Activated CD4-positive, alpha-beta memory T cell treated with anti-CD3 and anti-CD28 coated beads, Interleukin-2, amount 10 ng/mL, durations not matched to agents 7 days and 5 days (primary cell): ENCODE measurements at regions not wholly inside any gene's neighbourhood (a gene's known extent, or its start where the extent isn't known, plus 50 kb on each side); places are given as distances from the start of the nearest gene placed in this dataset.

Source experiments
- CTCF ChIA-PET: fragments of 350-600 bp; sonication (Branson Sonifier 250); formaldehyde crosslinking; loops from one replicate; lab custom pipeline; 2021; ENCODE audit warnings: antibody characterized with exemption, inconsistent platforms; lab: Charles Lee
- POLR2A ChIA-PET: fragments of 350-600 bp; sonication (Branson Sonifier 250); formaldehyde crosslinking; loops from one replicate; lab custom pipeline; 2021; ENCODE audit warnings: antibody characterized with exemption; lab: Charles Lee
- DNase-seq: peaks from one replicate; pipeline ENCODE4 v3.0.0-alpha.2; 2020
- H3K27ac Mint-ChIP-seq: one replicate; pipeline ENCODE4 v1.8.0; 2021; ENCODE audit warnings: mild to moderate bottlenecking, mixed read lengths
- H3K27me3 Mint-ChIP-seq: one replicate; pipeline ENCODE4 v1.8.0; 2021; ENCODE audit warnings: mixed read lengths
- H3K36me3 Mint-ChIP-seq: one replicate; pipeline ENCODE4 v1.8.0; 2021; ENCODE audit warnings: low read depth, mixed read lengths
- H3K4me1 Mint-ChIP-seq: one replicate; pipeline ENCODE4 v1.8.0; 2021; ENCODE audit warnings: mixed read lengths
- H3K4me3 Mint-ChIP-seq: one replicate; pipeline ENCODE4 v1.8.0; 2021; ENCODE audit warnings: mild to moderate bottlenecking, mixed read lengths
- H3K9me3 Mint-ChIP-seq: one replicate; pipeline ENCODE4 v1.8.0; 2021; ENCODE audit warnings: mixed read lengths

GRCh38 chrX:13266641-13267345, 53.1 kb downstream of the ATXN3L start:
- H3K27ac Mint-ChIP-seq: no peak overlapping the region
- POLR2A ChIA-PET: no interaction called here
- H3K9me3 Mint-ChIP-seq: no peaks in the 10 kb centered on the region
- H3K36me3 Mint-ChIP-seq: no peaks in the 10 kb centered on the region
- no peak for DNase-seq
- H3K4me1 Mint-ChIP-seq: peaks cover 6% of the 10 kb centered on the region
- CTCF ChIA-PET: interaction anchor here (0.6 kb wide), 1 partner anchor 195 kb away, joined by 3 read pairs; no protein-coding TSS in a partner anchor
- no peaks in the 10 kb centered on the region for H3K27me3 Mint-ChIP-seq
- no peak overlapping the region for H3K4me3 Mint-ChIP-seq

- ChIA-PET POLR2A (no interaction called here), CTCF (no interaction called here)
- Mint-ChIP-seq H3K9me3 (no peaks in the 10 kb centered on the region), H3K27me3 (no peaks in the 10 kb centered on the region), H3K4me1 (peaks cover 6% of the 10 kb centered on the region), H3K4me3 (no peak overlapping the region), H3K36me3 (no peaks in the 10 kb centered on the region), H3K27ac (no peak overlapping the region)
- no peak for DNase-seq
Observed at GRCh38 chrX:13265549-13266132, 54.2 kb downstream of the ATXN3L start.

- H3K9me3 Mint-ChIP-seq: no peaks in the 10 kb centered on the region
Observed at GRCh38 chrX:13265111-13265510, 54.7 kb downstream of the ATXN3L start.

GRCh38 chrX:13263560-13264251, 56.1 kb downstream of the ATXN3L start:
- peaks cover 6% of the 10 kb centered on the region for H3K4me1 Mint-ChIP-seq
- CTCF ChIA-PET: no interaction called here
- no peak for DNase-seq
- no peak overlapping the region for H3K4me3 Mint-ChIP-seq
- no peaks in the 10 kb centered on the region for H3K27me3 Mint-ChIP-seq
- H3K36me3 Mint-ChIP-seq: no peaks in the 10 kb centered on the region
- no peak overlapping the region for H3K27ac Mint-ChIP-seq
- POLR2A ChIA-PET: no interaction called here
- no peaks in the 10 kb centered on the region for H3K9me3 Mint-ChIP-seq

More at GRCh38 chrX:13265111-13265510, 54.7 kb downstream of the ATXN3L start:
- Mint-ChIP-seq H3K36me3 (no peaks in the 10 kb centered on the region), H3K27ac (no peak overlapping the region), H3K4me3 (no peak overlapping the region), H3K4me1 (peaks cover 6% of the 10 kb centered on the region), H3K27me3 (no peaks in the 10 kb centered on the region)
- ChIA-PET CTCF (no interaction called here), POLR2A (no interaction called here)
- no peak for DNase-seq

GRCh38 chrX:13261348-13261747, 58.5 kb downstream of the ATXN3L start:
- ChIA-PET POLR2A (no interaction called here), CTCF (no interaction called here)
- no peaks in the 10 kb centered on the region for H3K9me3 Mint-ChIP-seq
- peaks cover 14% of the 10 kb centered on the region for H3K4me1 Mint-ChIP-seq
- no peak overlapping the region for H3K4me3 Mint-ChIP-seq
- DNase-seq: no peak
- H3K27ac Mint-ChIP-seq: no peak overlapping the region
- H3K36me3 Mint-ChIP-seq: no peaks in the 10 kb centered on the region
- no peaks in the 10 kb centered on the region for H3K27me3 Mint-ChIP-seq

GRCh38 chrX:13260598-13260997, 59.3 kb downstream of the ATXN3L start:
- no peak for DNase-seq
- no peaks in the 10 kb centered on the region for H3K9me3 Mint-ChIP-seq
- no peak overlapping the region for H3K4me3 Mint-ChIP-seq
- H3K27me3 Mint-ChIP-seq: no peaks in the 10 kb centered on the region
- no peak overlapping the region for H3K27ac Mint-ChIP-seq
- H3K4me1 Mint-ChIP-seq: peaks cover 18% of the 10 kb centered on the region
- no peaks in the 10 kb centered on the region for H3K36me3 Mint-ChIP-seq
- CTCF ChIA-PET: no interaction called here
- POLR2A ChIA-PET: no interaction called here

GRCh38 chrX:13258725-13259124, 61.1 kb downstream of the ATXN3L start:
- Mint-ChIP-seq H3K27me3 (no peaks in the 10 kb centered on the region), H3K27ac (no peak overlapping the region), H3K36me3 (no peaks in the 10 kb centered on the region), H3K4me1 (peaks cover 33% of the 10 kb centered on the region), H3K9me3 (no peaks in the 10 kb centered on the region), H3K4me3 (no peak overlapping the region)
- no peak for DNase-seq
- ChIA-PET POLR2A (no interaction called here), CTCF (no interaction called here)

GRCh38 chrX:13258052-13258444, 61.8 kb downstream of the ATXN3L start:
- H3K27me3 Mint-ChIP-seq: no peaks in the 10 kb centered on the region
- POLR2A ChIA-PET: no interaction called here
- no peak overlapping the region for H3K4me3 Mint-ChIP-seq
- H3K4me1 Mint-ChIP-seq: peaks cover 35% of the 10 kb centered on the region
- H3K36me3 Mint-ChIP-seq: no peaks in the 10 kb centered on the region
- no peaks in the 10 kb centered on the region for H3K9me3 Mint-ChIP-seq
- H3K27ac Mint-ChIP-seq: no peak overlapping the region
- CTCF ChIA-PET: no interaction called here
- no peak for DNase-seq

- DNase-seq: no peak
- POLR2A ChIA-PET: no interaction called here
- H3K27ac Mint-ChIP-seq: no peak overlapping the region
- no peaks in the 10 kb centered on the region for H3K27me3 Mint-ChIP-seq
- peaks cover 35% of the 10 kb centered on the region for H3K4me1 Mint-ChIP-seq
- H3K36me3 Mint-ChIP-seq: no peaks in the 10 kb centered on the region
- no peak overlapping the region for H3K4me3 Mint-ChIP-seq
- H3K9me3 Mint-ChIP-seq: no peaks in the 10 kb centered on the region
- CTCF ChIA-PET: no interaction called here
Observed at GRCh38 chrX:13257223-13258051, 62.4 kb downstream of the ATXN3L start.

GRCh38 chrX:13256603-13257002, 63.2 kb downstream of the ATXN3L start:
- no peak overlapping the region for H3K27ac Mint-ChIP-seq
- no peaks in the 10 kb centered on the region for H3K27me3 Mint-ChIP-seq
- H3K4me3 Mint-ChIP-seq: no peak overlapping the region
- ChIA-PET POLR2A (no interaction called here), CTCF (no interaction called here)
- DNase-seq: no peak
- peaks cover 35% of the 10 kb centered on the region for H3K4me1 Mint-ChIP-seq
- no peaks in the 10 kb centered on the region for H3K36me3 Mint-ChIP-seq
- H3K9me3 Mint-ChIP-seq: no peaks in the 10 kb centered on the region

GRCh38 chrX:13254870-13255269, 65.0 kb downstream of the ATXN3L start:
- Mint-ChIP-seq H3K9me3 (no peaks in the 10 kb centered on the region), H3K36me3 (no peaks in the 10 kb centered on the region), H3K4me3 (no peak overlapping the region), H3K4me1 (peaks cover 35% of the 10 kb centered on the region), H3K27me3 (no peaks in the 10 kb centered on the region), H3K27ac (no peak overlapping the region)
- no peak for DNase-seq
- CTCF ChIA-PET: interaction anchor here (1.0 to 1.9 kb wide), 1 partner anchor 308 kb away, joined by 4 to 5 read pairs; no protein-coding TSS in a partner anchor
- POLR2A ChIA-PET: no interaction called here

GRCh38 chrX:13254076-13254785, 65.6 kb downstream of the ATXN3L start:
- Mint-ChIP-seq H3K4me1 (peaks cover 38% of the 10 kb centered on the region), H3K27me3 (no peaks in the 10 kb centered on the region), H3K4me3 (no peak overlapping the region), H3K36me3 (no peaks in the 10 kb centered on the region), H3K9me3 (no peaks in the 10 kb centered on the region), H3K27ac (no peak overlapping the region)
- ChIA-PET POLR2A (no interaction called here), CTCF (interaction anchor here (1.9 kb wide), 1 partner anchor 307 kb away, joined by 5 read pairs; no protein-coding TSS in a partner anchor)
- no peak for DNase-seq
